ENCODE measurements at regions not wholly inside any gene's neighbourhood (a gene's known extent, or its start where the extent isn't known, plus 50 kb on each side); places are given as distances from the start of the nearest gene placed in this dataset.

GRCh38 chr6:130583268-130583667 lies 217.5 kb downstream of the TMEM200A start:
- no peak overlapping the region for H3K9ac ChIP-seq (ENCODE audit: insufficient read depth, low read length)
- H3K4me1 ChIP-seq (ENCODE audit: control insufficient read depth, extremely low read depth, insufficient read depth, low read length) = no peaks in the 10 kb centered on the region
- no peaks in the 10 kb centered on the region for H4K20me1 ChIP-seq (ENCODE audit: control insufficient read depth, extremely low read depth, insufficient read depth, low read length)
- DNase-seq (ENCODE audit: low read depth in 2 of 2) = no peak
- H3K4me3 ChIP-seq (replicated peaks in 1 of 4; ENCODE audit: control extremely low read depth in 1 of 4, insufficient read depth in 1 of 4, low read depth in 3 of 4, low read length in 4 of 4) = no peak overlapping the region
- H3K4me2 ChIP-seq (ENCODE audit: extremely low read depth, insufficient read depth, low read length) = no peak overlapping the region
- no peaks in the 10 kb centered on the region for H3K79me2 ChIP-seq (ENCODE audit: control insufficient read depth, insufficient read depth, low read length)
- H3K36me3 ChIP-seq (ENCODE audit: control insufficient read depth, insufficient read depth, low read length) = no peaks in the 10 kb centered on the region
- H3K9me3 ChIP-seq (ENCODE audit: control insufficient read depth, insufficient read depth, low read depth, low read length) = no peaks in the 10 kb centered on the region
- H2AFZ ChIP-seq (ENCODE audit: low read length) = no peak overlapping the region
- H3K27me3 ChIP-seq (ENCODE audit: control insufficient read depth, insufficient read depth, low read length) = no peaks in the 10 kb centered on the region
- H3K27ac ChIP-seq (ENCODE audit: insufficient read depth, low read length) = no peak overlapping the region
- no peak for TF ChIP-seq CTCF (conservative IDR thresholded peaks at IDR 0.05 in 1 of 2, IDR thresholded peaks at IDR 0.05 in 1 of 2; ENCODE audit: low read depth in 1 of 2, low read length in 2 of 2)
- no peak for TF ChIP-seq EZH2 (IDR thresholded peaks at IDR 0.05; ENCODE audit: low read length, missing control alignments)

- Histone ChIP-seq H3K36me3 (ENCODE audit: control insufficient read depth, insufficient read depth, low read length) (no peaks in the 10 kb centered on the region), H3K4me1 (ENCODE audit: control insufficient read depth, extremely low read depth, insufficient read depth, low read length) (no peaks in the 10 kb centered on the region), H3K79me2 (ENCODE audit: control insufficient read depth, insufficient read depth, low read length) (no peaks in the 10 kb centered on the region), H3K4me3 (replicated peaks in 1 of 4; ENCODE audit: control extremely low read depth in 1 of 4, insufficient read depth in 1 of 4, low read depth in 3 of 4, low read length in 4 of 4) (no peak overlapping the region), H3K27me3 (ENCODE audit: control insufficient read depth, insufficient read depth, low read length) (no peaks in the 10 kb centered on the region), H2AFZ (ENCODE audit: low read length) (peak overlapping the region; percentile 45), H3K9me3 (ENCODE audit: control insufficient read depth, insufficient read depth, low read depth, low read length) (no peaks in the 10 kb centered on the region), H3K9ac (ENCODE audit: insufficient read depth, low read length) (no peak overlapping the region), H3K27ac (ENCODE audit: insufficient read depth, low read length) (no peak overlapping the region), H4K20me1 (ENCODE audit: control insufficient read depth, extremely low read depth, insufficient read depth, low read length) (no peaks in the 10 kb centered on the region), H3K4me2 (ENCODE audit: extremely low read depth, insufficient read depth, low read length) (no peak overlapping the region)
- peak in 1 of 2 donors; percentile 8 for DNase-seq (ENCODE audit: low read depth in 2 of 2)
- TF ChIP-seq CTCF (conservative IDR thresholded peaks at IDR 0.05 in 1 of 2, IDR thresholded peaks at IDR 0.05 in 1 of 2; ENCODE audit: low read depth in 1 of 2, low read length in 2 of 2) (no peak), EZH2 (IDR thresholded peaks at IDR 0.05; ENCODE audit: low read length, missing control alignments) (no peak)
Measured at GRCh38 chr6:130585587-130585986, 219.8 kb downstream of the TMEM200A start.

GRCh38 chr6:130587778-130588520 lies 222.1 kb downstream of the TMEM200A start:
- Histone ChIP-seq H3K9ac (ENCODE audit: insufficient read depth, low read length) (no peak overlapping the region), H3K27me3 (ENCODE audit: control insufficient read depth, insufficient read depth, low read length) (no peaks in the 10 kb centered on the region), H2AFZ (ENCODE audit: low read length) (no peak overlapping the region), H3K36me3 (ENCODE audit: control insufficient read depth, insufficient read depth, low read length) (no peaks in the 10 kb centered on the region), H3K9me3 (ENCODE audit: control insufficient read depth, insufficient read depth, low read depth, low read length) (no peaks in the 10 kb centered on the region), H3K27ac (ENCODE audit: insufficient read depth, low read length) (no peak overlapping the region), H3K79me2 (ENCODE audit: control insufficient read depth, insufficient read depth, low read length) (no peaks in the 10 kb centered on the region), H3K4me1 (ENCODE audit: control insufficient read depth, extremely low read depth, insufficient read depth, low read length) (no peaks in the 10 kb centered on the region), H4K20me1 (ENCODE audit: control insufficient read depth, extremely low read depth, insufficient read depth, low read length) (no peaks in the 10 kb centered on the region), H3K4me2 (ENCODE audit: extremely low read depth, insufficient read depth, low read length) (no peak overlapping the region), H3K4me3 (replicated peaks in 1 of 4; ENCODE audit: control extremely low read depth in 1 of 4, insufficient read depth in 1 of 4, low read depth in 3 of 4, low read length in 4 of 4) (no peak overlapping the region)
- peak; percentile 68 to 94 for DNase-seq (ENCODE audit: low read depth in 2 of 2)
- TF ChIP-seq CTCF (conservative IDR thresholded peaks at IDR 0.05 in 1 of 2, IDR thresholded peaks at IDR 0.05 in 1 of 2; ENCODE audit: low read depth in 1 of 2, low read length in 2 of 2) (no peak), EZH2 (IDR thresholded peaks at IDR 0.05; ENCODE audit: low read length, missing control alignments) (no peak)
